ENCODE measurements at regions not wholly inside any gene's neighbourhood (a gene's known extent, or its start where the extent isn't known, plus 50 kb on each side); places are given as distances from the start of the nearest gene placed in this dataset.

DNA sequence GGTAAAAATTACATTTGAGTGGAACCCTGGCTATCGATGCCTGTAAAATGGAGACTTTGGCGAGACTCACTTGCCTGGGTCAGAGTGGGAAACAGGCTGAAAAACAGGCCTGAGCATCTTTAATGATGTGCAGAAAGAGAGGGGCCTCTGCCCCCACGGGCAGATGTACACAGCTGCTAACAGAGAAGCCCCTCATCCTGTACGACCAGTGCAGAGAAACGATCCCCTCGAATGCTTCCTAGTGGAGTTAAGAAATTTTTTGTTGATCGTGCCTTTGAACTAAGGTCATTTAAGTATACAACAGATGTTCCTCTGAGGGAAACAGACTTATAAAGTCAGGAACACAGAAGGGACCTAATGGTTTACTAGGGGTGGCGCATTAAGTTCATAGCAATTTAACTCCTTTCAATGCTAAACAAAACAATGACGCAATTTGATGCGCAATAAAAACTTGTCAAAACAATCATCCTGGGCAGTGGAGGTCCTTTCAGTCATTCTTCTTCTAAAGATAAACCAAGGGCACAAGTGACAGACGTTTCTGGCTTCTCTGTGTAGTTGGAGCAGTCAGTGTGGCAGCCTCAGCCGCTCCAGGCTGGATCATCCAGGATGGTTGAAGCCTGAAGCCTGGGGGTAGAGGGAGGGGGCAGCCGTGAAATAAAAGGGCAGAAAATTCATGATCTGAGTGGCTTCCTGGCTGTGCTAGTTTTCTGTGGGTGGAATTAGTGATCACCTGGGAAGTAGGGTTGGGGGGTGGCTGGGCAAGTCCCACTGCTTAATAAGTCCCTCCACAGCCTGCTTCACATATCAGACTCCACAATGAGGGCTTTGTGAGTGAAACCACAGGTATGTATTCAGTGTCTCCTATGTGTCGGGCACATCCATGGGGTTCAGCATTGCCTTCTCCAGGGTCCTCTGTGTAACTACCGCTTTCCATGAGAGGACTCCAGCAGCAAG, 50.8 kb upstream of the MRPS22 start:
- no peak for TF ChIP-seq POLR2A (IDR thresholded peaks at IDR 0.05)
- TF ChIP-seq, protein P1, sequence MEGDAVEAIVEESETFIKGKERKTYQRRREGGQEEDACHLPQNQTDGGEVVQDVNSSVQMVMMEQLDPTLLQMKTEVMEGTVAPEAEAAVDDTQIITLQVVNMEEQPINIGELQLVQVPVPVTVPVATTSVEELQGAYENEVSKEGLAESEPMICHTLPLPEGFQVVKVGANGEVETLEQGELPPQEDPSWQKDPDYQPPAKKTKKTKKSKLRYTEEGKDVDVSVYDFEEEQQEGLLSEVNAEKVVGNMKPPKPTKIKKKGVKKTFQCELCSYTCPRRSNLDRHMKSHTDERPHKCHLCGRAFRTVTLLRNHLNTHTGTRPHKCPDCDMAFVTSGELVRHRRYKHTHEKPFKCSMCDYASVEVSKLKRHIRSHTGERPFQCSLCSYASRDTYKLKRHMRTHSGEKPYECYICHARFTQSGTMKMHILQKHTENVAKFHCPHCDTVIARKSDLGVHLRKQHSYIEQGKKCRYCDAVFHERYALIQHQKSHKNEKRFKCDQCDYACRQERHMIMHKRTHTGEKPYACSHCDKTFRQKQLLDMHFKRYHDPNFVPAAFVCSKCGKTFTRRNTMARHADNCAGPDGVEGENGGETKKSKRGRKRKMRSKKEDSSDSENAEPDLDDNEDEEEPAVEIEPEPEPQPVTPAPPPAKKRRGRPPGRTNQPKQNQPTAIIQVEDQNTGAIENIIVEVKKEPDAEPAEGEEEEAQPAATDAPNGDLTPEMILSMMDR (IDR thresholded peaks at IDR 0.05), result no peak
- 47 to 55% methylated on average over 15 of the region's 15 CpGs for WGBS, 2 donors
- DNase-seq (ENCODE audit: low spot score in 2 of 2), result no peak
- no peak overlapping the region for H3K4me3 ChIP-seq (ENCODE audit: low read depth, poor library complexity, severe bottlenecking)
- intact Hi-C loops (cut with DNase I; ENCODE audit: low total_unique reads), result no loop called here

DNA sequence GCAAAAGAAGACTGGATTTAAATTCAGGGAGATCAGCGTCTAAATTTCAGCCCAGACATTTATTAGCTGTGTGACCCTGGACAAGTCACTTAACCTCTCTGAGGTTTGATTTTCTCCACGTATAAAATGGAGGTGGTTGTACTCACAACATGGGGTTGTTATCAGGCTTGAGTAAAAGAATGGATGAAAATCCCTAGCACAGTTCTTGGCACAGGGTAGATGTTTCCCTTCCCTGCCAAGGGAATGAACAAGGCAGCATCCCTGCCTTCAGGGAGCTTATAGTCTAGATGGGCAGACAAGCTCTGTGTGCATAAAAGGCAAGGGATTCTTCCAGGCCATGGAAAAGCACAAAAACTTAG, 50.2 kb upstream of the MRPS22 start:
- TF ChIP-seq, protein P1 (IDR thresholded peaks at IDR 0.05), result no peak
- TF ChIP-seq POLR2A (IDR thresholded peaks at IDR 0.05), result no peak
- H3K4me3 ChIP-seq (ENCODE audit: low read depth, poor library complexity, severe bottlenecking), result no peak overlapping the region
- DNase-seq (ENCODE audit: low spot score in 2 of 2), result no peak
- 84 to 91% methylated on average over 2 of the region's 2 CpGs for WGBS, 2 donors
- intact Hi-C loops (cut with DNase I; ENCODE audit: low total_unique reads), result no loop called here

All from lower leg skin (tissue), 4 donors.